IMR-90 (cell line): ENCODE measurements at regions not wholly inside any gene's neighbourhood (a gene's known extent, or its start where the extent isn't known, plus 50 kb on each side); places are given as distances from the start of the nearest gene placed in this dataset.
A peak's percentile ranks its signal among the peaks of the same experiment; 100 is the strongest.

Experiments
- ATAC-seq: fragments of 200-7000 bp; cut with Tn5 transposase; 2 replicates; pipeline ENCODE4 v1.9.1; 2020; ENCODE audit warnings: low read depth, mild to moderate bottlenecking, moderate library complexity
- BruUV-seq: library from RNA; stranded (reverse); fragments of 400-500 nt; replicated peaks from 2 replicates; lab custom pipeline; 2021; lab: Mats Ljungman, UMichigan
- CTCF ChIA-PET: fragments of 300-600 bp; formaldehyde crosslinking; extraction: SDS; loops from one replicate; lab custom pipeline; 2021; ENCODE audit warnings: antibody characterized with exemption; lab: Yijun Ruan, JAX
- POLR2A ChIA-PET: fragments of 300-600 bp; sonication (Branson Sonifier 250); formaldehyde crosslinking; loops from one replicate; lab custom pipeline; 2022; ENCODE audit warnings: antibody characterized with exemption; ENCODE audit not compliant: unreplicated experiment; lab: Charles Lee
- DNase-seq: peaks from one replicate; pipeline ENCODE4 v3.0.0; 2013
- H2AFZ ChIP-seq: replicated peaks from 2 replicates; pipeline ENCODE3; 2013; ENCODE audit warnings: low read length, mild to moderate bottlenecking; ENCODE audit not compliant: poor library complexity
- H2AK5ac ChIP-seq: 2 replicates; pipeline ENCODE4 v1.6.1; 2013; ENCODE audit warnings: low read depth, low read length, inconsistent platforms
- H2AK9ac ChIP-seq: replicated peaks from 2 replicates; pipeline ENCODE3; 2013; ENCODE audit warnings: mild to moderate bottlenecking, low read depth, low read length, moderate library complexity; ENCODE audit not compliant: poor library complexity
- H2BK120ac ChIP-seq: 2 replicates; pipeline ENCODE4 v1.6.1; 2013; ENCODE audit warnings: low read depth, low read length, inconsistent platforms
- H2BK15ac ChIP-seq: 3 replicates; pipeline ENCODE4 v1.6.1; 2013; ENCODE audit warnings: low read depth, low read length, inconsistent platforms
- H2BK20ac ChIP-seq: 2 replicates; pipeline ENCODE4 v1.6.1; 2013; ENCODE audit warnings: low read depth, mild to moderate bottlenecking, inconsistent platforms, low read length, moderate library complexity
- H2BK5ac ChIP-seq: 2 replicates; pipeline ENCODE4 v1.6.1; 2013; ENCODE audit warnings: mild to moderate bottlenecking, low read depth, low read length, inconsistent platforms; ENCODE audit not compliant: poor library complexity, severe bottlenecking
- H3K14ac ChIP-seq: replicated peaks from 2 replicates; pipeline ENCODE4 v1.6.1; 2013; ENCODE audit warnings: low read depth, low read length, inconsistent platforms
- H3K18ac ChIP-seq: 2 replicates; pipeline ENCODE4 v1.6.1; 2013; ENCODE audit warnings: low read depth, low read length, control low read depth
- H3K23ac ChIP-seq: 2 replicates; pipeline ENCODE4 v1.6.1; 2013; ENCODE audit warnings: low read depth, low read length, inconsistent platforms
- H3K27ac ChIP-seq: 2 replicates; pipeline ENCODE4 v1.5.1; 2013; ENCODE audit warnings: mild to moderate bottlenecking, control low read depth, low read length; ENCODE audit not compliant: insufficient read depth
- H3K27me3 ChIP-seq: 2 replicates; pipeline ENCODE4 v1.6.1; 2013; ENCODE audit warnings: low read length; ENCODE audit not compliant: control insufficient read depth, insufficient read depth
- H3K36me3 ChIP-seq: 2 replicates; pipeline ENCODE4 v1.6.1; 2013; ENCODE audit warnings: low read length, mixed read lengths; ENCODE audit not compliant: control insufficient read depth, insufficient read depth
- H3K4ac ChIP-seq: 2 replicates; pipeline ENCODE4 v1.6.1; 2013; ENCODE audit warnings: low read depth, low read length, inconsistent platforms
- H3K4me1 ChIP-seq: 2 replicates; pipeline ENCODE4 v1.6.1; 2013; ENCODE audit warnings: low read length, mixed read lengths; ENCODE audit not compliant: control insufficient read depth, insufficient read depth
- H3K4me2 ChIP-seq: 2 replicates; pipeline ENCODE4 v1.6.1; 2013; ENCODE audit warnings: low read depth, mild to moderate bottlenecking, control low read depth, low read length, moderate library complexity
- H3K4me3 ChIP-seq: 2 replicates; pipeline ENCODE4 v1.5.1; 2013; ENCODE audit warnings: low read depth, mild to moderate bottlenecking, control low read depth, low read length, moderate library complexity; ENCODE audit not compliant: insufficient read depth
- H3K56ac ChIP-seq: 2 replicates; pipeline ENCODE4 v1.6.1; 2013; ENCODE audit warnings: low read length, inconsistent platforms; ENCODE audit not compliant: insufficient read depth; ENCODE audit errors: extremely low read depth
- H3K79me1 ChIP-seq, 2 experiments: 2 replicates each; pipeline ENCODE4 v1.6.1; 2013; ENCODE audit warnings: low read length in 2 of 2, inconsistent platforms in 1 of 2, low read depth in 1 of 2
- H3K9ac ChIP-seq: 2 replicates; pipeline ENCODE4 v1.6.1; 2013; ENCODE audit warnings: low read depth, low read length, control low read depth
- H3K9me1 ChIP-seq: 2 replicates; pipeline ENCODE4 v1.6.1; 2013; ENCODE audit warnings: low read length, inconsistent platforms; ENCODE audit not compliant: insufficient read depth
- H3K9me3 ChIP-seq: 2 replicates; pipeline ENCODE4 v1.6.1; 2013; ENCODE audit warnings: low read length; ENCODE audit not compliant: control insufficient read depth, insufficient read depth
- H4K20me1 ChIP-seq: 2 replicates; pipeline ENCODE4 v1.6.1; 2013; ENCODE audit warnings: low read length, inconsistent platforms; ENCODE audit not compliant: insufficient read depth
- H4K5ac ChIP-seq: 2 replicates; pipeline ENCODE4 v1.6.1; 2013; ENCODE audit warnings: mild to moderate bottlenecking, low read depth, low read length, control low read depth
- H4K8ac ChIP-seq, 2 experiments: 2 replicates each; pipeline ENCODE4 v1.6.1; 2013; ENCODE audit warnings: low read depth in 2 of 2, low read length in 2 of 2, control low read depth in 1 of 2, inconsistent platforms in 1 of 2
- H4K91ac ChIP-seq: 2 replicates; pipeline ENCODE4 v1.6.1; 2013; ENCODE audit warnings: low read depth, low read length, inconsistent platforms; ENCODE audit not compliant: insufficient read depth
- BHLHE40 ChIP-seq: fragments of 150-350 bp; IDR thresholded peaks from 2 replicates; pipeline ENCODE4 v1.6.1; 2016; ENCODE audit warnings: mild to moderate bottlenecking, low read depth, low read length
- CEBPB ChIP-seq: IDR thresholded peaks from 2 replicates; pipeline ENCODE4 v1.6.1; 2012; ENCODE audit warnings: low read depth, low read length, improper control_type of control experiment
- MAZ ChIP-seq: IDR thresholded peaks from 2 replicates; pipeline ENCODE4 v1.6.1; 2012; ENCODE audit warnings: low read depth, mild to moderate bottlenecking, low read length, improper control_type of control experiment, moderate library complexity, borderline replicate concordance
- POLR2A ChIP-seq: IDR thresholded peaks from 2 replicates; pipeline ENCODE4 v1.6.1; 2012; ENCODE audit warnings: mild to moderate bottlenecking, low read depth, low read length
- RFX5 ChIP-seq: IDR thresholded peaks from 2 replicates; pipeline ENCODE4 v1.8.0; 2012; ENCODE audit warnings: low read depth, mild to moderate bottlenecking, low read length, moderate library complexity
- SMC3 ChIP-seq: fragments of 150-350 bp; IDR thresholded peaks from 2 replicates; pipeline ENCODE4 v1.6.1; 2016; ENCODE audit warnings: low read depth, mild to moderate bottlenecking, antibody characterized with exemption, low read length, moderate library complexity
- WGBS, 2 experiments: methylation state at CpG; one replicate each; pipeline versions ENCODE4 v1.1.5 to v1.1.7; 2013; ENCODE audit warnings: missing lambda C conversion rate in 2 of 2; ENCODE audit not compliant: insufficient read length in 1 of 2; ENCODE audit errors: extremely low coverage in 2 of 2; 5-methylcytosine and 5-hydroxymethylcytosine counted together
- dilution Hi-C: fragments of 300-500 bp; cut with HindIII; formaldehyde crosslinking; loops from one replicate; pipeline ENCODE4 v1.14.3; 2018; ENCODE audit warnings: low sequenced_read_pairs; ENCODE audit not compliant: unreplicated experiment
- in situ Hi-C: fragments of 300-500 bp; cut with MboI; formaldehyde crosslinking; loops from 3 replicates; pipeline ENCODE4 v1.14.3; 2019; ENCODE audit warnings: low sequenced_read_pairs, inconsistent platforms, mixed read lengths
- intact Hi-C: fragments of 100-400 bp; cut with micrococcal nuclease; formaldehyde crosslinking; loops from 2 replicates; pipeline ENCODE4 v1.10.0; 2022
- TF ChIP-seq, protein P1 (sequence below): fragments of 150-350 bp; IDR thresholded peaks from 2 replicates; pipeline ENCODE4 v1.6.1; 2017; ENCODE audit warnings: mild to moderate bottlenecking, antibody characterized with exemption, low read length, low read depth

DNA sequence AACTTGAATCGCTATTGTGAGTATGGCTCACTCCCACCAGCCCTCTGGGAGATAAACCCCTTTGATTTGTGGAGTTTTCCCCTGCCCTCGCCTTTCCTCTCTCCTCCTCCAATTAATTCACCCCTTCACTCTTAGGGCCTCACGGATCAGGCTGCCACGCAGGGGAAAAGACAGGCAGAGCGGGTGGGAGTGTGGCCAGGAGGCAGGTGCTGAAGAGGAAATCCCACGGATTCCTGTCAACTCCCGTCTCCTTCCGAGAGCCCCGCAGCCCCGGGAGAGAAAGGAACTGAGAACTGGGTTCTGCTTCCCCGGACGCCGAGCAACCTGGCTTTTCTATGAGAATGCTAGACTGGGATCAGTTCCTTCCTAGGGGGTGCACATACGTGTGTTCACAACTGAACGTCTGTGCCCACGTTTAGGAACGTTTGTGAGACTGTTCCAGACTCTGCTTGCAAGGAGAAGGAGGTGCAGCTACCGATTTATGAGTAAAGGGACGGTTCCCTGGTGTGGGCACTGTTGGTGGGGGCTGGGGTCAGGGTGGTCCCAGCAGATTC, 314.5 kb upstream of the TLE4 start:
- Histone ChIP-seq H2AK5ac (no peak overlapping the region), H3K4me1 (no peaks in the 10 kb centered on the region), H3K18ac (no peak overlapping the region), H3K27ac (no peak overlapping the region), H3K23ac (no peak overlapping the region), H4K91ac (no peak overlapping the region), H3K4me2 (no peak overlapping the region), H2AK9ac (no peak overlapping the region), H3K27me3 (peaks cover 6% of the 10 kb centered on the region; the same call in 1 of the 2 replicates), H3K56ac (no peak overlapping the region), H3K36me3 (no peaks in the 10 kb centered on the region), H4K5ac (no peak overlapping the region), H4K8ac (no peak overlapping the region), H3K79me1 (no peaks in the 10 kb centered on the region), H2BK15ac (no peak overlapping the region), H2BK20ac (no peak overlapping the region), H3K9me3 (no peaks in the 10 kb centered on the region), H3K14ac (no peak overlapping the region), H3K4ac (no peak overlapping the region), H3K9me1 (no peaks in the 10 kb centered on the region), H2BK120ac (no peak overlapping the region), H4K20me1 (no peaks in the 10 kb centered on the region), H3K9ac (no peak overlapping the region), H2BK5ac (no peak overlapping the region), H2AFZ (peak overlapping the region; percentile 52), H3K4me3 (no peak overlapping the region)
- in situ Hi-C loops (no loop called here), dilution Hi-C loops (no loop called here), intact Hi-C loops (no loop called here)
- ChIA-PET POLR2A (no interaction called here), CTCF (no interaction called here)
- no TSS peak for BruUV-seq
- 57% methylated on average over 5 of the region's 19 CpGs; no CpG with 5 or more reads in 1 of the 2 experiments for WGBS, 2 experiments
- DNase-seq (no peak), ATAC-seq (no peak)
- TF ChIP-seq CEBPB = no peak
- TF ChIP-seq BHLHE40 = no peak
- TF ChIP-seq, protein P1, sequence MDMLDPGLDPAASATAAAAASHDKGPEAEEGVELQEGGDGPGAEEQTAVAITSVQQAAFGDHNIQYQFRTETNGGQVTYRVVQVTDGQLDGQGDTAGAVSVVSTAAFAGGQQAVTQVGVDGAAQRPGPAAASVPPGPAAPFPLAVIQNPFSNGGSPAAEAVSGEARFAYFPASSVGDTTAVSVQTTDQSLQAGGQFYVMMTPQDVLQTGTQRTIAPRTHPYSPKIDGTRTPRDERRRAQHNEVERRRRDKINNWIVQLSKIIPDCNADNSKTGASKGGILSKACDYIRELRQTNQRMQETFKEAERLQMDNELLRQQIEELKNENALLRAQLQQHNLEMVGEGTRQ = no peak
- no peak for TF ChIP-seq RFX5
- TF ChIP-seq POLR2A = no peak
- no peak for TF ChIP-seq SMC3
- TF ChIP-seq MAZ = no peak
